ENCODE measurements at regions not wholly inside any gene's neighbourhood (a gene's known extent, or its start where the extent isn't known, plus 50 kb on each side); places are given as distances from the start of the nearest gene placed in this dataset.

- TF ChIP-seq, protein P1, sequence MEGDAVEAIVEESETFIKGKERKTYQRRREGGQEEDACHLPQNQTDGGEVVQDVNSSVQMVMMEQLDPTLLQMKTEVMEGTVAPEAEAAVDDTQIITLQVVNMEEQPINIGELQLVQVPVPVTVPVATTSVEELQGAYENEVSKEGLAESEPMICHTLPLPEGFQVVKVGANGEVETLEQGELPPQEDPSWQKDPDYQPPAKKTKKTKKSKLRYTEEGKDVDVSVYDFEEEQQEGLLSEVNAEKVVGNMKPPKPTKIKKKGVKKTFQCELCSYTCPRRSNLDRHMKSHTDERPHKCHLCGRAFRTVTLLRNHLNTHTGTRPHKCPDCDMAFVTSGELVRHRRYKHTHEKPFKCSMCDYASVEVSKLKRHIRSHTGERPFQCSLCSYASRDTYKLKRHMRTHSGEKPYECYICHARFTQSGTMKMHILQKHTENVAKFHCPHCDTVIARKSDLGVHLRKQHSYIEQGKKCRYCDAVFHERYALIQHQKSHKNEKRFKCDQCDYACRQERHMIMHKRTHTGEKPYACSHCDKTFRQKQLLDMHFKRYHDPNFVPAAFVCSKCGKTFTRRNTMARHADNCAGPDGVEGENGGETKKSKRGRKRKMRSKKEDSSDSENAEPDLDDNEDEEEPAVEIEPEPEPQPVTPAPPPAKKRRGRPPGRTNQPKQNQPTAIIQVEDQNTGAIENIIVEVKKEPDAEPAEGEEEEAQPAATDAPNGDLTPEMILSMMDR (conservative IDR thresholded peaks at IDR 0.05; ENCODE audit: low read length): no peak
- no peak for TF ChIP-seq EZH2phosphoT487 (IDR thresholded peaks at IDR 0.05; ENCODE audit: borderline replicate concordance)
Observed at GRCh38 chr9:3018691-3019230, 174.9 kb upstream of the PUM3 start.

All from Loucy (cell line).